Vagina (tissue), 2 donors: ENCODE measurements at regions not wholly inside any gene's neighbourhood (a gene's known extent, or its start where the extent isn't known, plus 50 kb on each side); places are given as distances from the start of the nearest gene placed in this dataset.

Experiments
- POLR2A ChIP-seq, 2 donors: fragments of 450-650 bp; IDR thresholded peaks; one replicate each; pipeline ENCODE4 v1.6.1; 2017; ENCODE audit warnings: antibody characterized with exemption in 2 of 2, mild to moderate bottlenecking in 2 of 2, moderate library complexity in 2 of 2
- POLR2AphosphoS5 ChIP-seq, 2 donors: sonication (generic); formaldehyde crosslinking; IDR thresholded peaks; one replicate each; pipeline ENCODE4 v1.9.0; 2017; ENCODE audit warnings: antibody characterized with exemption in 2 of 2, mild to moderate bottlenecking in 2 of 2, low read depth in 1 of 2; ENCODE audit not compliant: insufficient read depth in 1 of 2
- TF ChIP-seq, protein P1 (sequence below), 3 experiments: fragments of 450-650 bp in 2 of 3; fragments of 200-600 bp in 1 of 3; sonication (generic) in 1 of 3; IDR thresholded peaks; one replicate each; pipeline ENCODE4 v1.5.1; 2017 to 2019; ENCODE audit warnings: antibody characterized with exemption in 3 of 3, mild to moderate bottlenecking in 2 of 3, moderate library complexity in 2 of 3

DNA sequence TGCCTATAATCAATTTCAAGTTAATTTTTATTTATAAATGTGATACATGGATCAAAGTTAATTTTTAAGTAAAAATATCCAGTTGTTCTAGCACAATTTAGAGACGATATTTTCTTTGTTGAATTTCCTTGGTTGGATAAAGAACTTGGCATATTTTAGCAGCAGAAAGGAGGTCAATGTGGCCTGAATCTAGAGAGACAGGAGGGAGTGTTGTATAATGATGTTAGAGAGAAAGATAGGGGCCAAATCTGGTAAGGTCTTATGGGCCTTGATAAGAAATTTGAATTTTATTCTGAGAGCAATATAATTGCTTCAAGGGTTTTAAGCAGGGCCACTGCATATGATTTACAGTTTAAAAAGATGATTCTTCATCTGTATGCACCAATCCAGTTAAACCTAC lies 79.4 kb upstream of the OGFRL1 start:
- TF ChIP-seq, protein P1, sequence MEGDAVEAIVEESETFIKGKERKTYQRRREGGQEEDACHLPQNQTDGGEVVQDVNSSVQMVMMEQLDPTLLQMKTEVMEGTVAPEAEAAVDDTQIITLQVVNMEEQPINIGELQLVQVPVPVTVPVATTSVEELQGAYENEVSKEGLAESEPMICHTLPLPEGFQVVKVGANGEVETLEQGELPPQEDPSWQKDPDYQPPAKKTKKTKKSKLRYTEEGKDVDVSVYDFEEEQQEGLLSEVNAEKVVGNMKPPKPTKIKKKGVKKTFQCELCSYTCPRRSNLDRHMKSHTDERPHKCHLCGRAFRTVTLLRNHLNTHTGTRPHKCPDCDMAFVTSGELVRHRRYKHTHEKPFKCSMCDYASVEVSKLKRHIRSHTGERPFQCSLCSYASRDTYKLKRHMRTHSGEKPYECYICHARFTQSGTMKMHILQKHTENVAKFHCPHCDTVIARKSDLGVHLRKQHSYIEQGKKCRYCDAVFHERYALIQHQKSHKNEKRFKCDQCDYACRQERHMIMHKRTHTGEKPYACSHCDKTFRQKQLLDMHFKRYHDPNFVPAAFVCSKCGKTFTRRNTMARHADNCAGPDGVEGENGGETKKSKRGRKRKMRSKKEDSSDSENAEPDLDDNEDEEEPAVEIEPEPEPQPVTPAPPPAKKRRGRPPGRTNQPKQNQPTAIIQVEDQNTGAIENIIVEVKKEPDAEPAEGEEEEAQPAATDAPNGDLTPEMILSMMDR (IDR thresholded peaks at IDR 0.05), result no peak
- TF ChIP-seq POLR2AphosphoS5 (IDR thresholded peaks at IDR 0.05; ENCODE audit: insufficient read depth in 1 of 2, low read depth in 1 of 2) (no peak), POLR2A (IDR thresholded peaks at IDR 0.05) (no peak)
